Cardiac fibroblast (primary cell): ENCODE measurements at regions not wholly inside any gene's neighbourhood (a gene's known extent, or its start where the extent isn't known, plus 50 kb on each side); places are given as distances from the start of the nearest gene placed in this dataset.
A peak's percentile ranks its signal among the peaks of the same experiment; 100 is the strongest.

Experiments used
- DNase-seq, 2 donors: peaks; one replicate each; pipeline versions ENCODE4 v3.0.0 to v3.0.0-alpha.2; 2010; ENCODE audit warnings: low read depth in 2 of 2
- H3K4me3 ChIP-seq, 2 donors: replicated peaks in 1 of 2; 1 replicate in 1 of 2; 2 replicates in 1 of 2; pipeline ENCODE4 v1.5.1; 2011; ENCODE audit warnings: low read depth in 2 of 2, low read length in 2 of 2, mild to moderate bottlenecking in 2 of 2, moderate library complexity in 1 of 2
- TF ChIP-seq, protein P1 (sequence below): IDR thresholded peaks from one replicate; pipeline ENCODE4 v1.5.1; 2011; ENCODE audit warnings: low read depth, mild to moderate bottlenecking, low read length, inconsistent platforms

DNA sequence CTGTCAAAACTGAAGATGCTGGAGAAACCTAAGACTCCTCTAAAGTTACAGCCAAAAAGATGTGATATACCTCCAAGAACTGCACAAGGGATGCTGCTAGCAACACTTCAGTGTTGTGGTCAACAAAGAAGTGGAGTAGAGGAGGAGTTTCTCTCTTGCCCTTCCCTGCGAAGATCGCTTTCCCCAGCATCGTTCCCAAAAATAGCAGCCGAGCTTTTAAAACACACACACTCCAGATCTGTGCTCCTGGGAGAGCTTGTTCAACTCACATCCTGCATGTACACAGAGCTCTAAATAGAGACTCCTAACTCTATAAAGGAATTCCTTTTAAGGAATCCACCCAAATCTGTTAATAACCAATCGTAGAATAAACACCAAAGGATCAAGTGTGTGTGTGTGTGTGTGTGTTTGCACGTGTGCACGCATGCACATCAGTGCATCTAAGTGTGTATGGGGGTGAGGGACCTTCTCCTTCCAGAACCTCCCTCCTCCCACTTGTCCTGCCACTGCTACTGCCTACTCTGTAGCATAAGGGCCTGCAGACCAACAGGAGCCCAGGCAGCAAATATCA is 58.5 kb downstream of the PSMG1 start:
- H3K4me3 ChIP-seq: no peak overlapping the region
- TF ChIP-seq, protein P1, sequence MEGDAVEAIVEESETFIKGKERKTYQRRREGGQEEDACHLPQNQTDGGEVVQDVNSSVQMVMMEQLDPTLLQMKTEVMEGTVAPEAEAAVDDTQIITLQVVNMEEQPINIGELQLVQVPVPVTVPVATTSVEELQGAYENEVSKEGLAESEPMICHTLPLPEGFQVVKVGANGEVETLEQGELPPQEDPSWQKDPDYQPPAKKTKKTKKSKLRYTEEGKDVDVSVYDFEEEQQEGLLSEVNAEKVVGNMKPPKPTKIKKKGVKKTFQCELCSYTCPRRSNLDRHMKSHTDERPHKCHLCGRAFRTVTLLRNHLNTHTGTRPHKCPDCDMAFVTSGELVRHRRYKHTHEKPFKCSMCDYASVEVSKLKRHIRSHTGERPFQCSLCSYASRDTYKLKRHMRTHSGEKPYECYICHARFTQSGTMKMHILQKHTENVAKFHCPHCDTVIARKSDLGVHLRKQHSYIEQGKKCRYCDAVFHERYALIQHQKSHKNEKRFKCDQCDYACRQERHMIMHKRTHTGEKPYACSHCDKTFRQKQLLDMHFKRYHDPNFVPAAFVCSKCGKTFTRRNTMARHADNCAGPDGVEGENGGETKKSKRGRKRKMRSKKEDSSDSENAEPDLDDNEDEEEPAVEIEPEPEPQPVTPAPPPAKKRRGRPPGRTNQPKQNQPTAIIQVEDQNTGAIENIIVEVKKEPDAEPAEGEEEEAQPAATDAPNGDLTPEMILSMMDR: no peak
- peak in 1 of 2 donors; percentile 12 for DNase-seq

GRCh38 chr21:39123375-39123774 is 59.9 kb downstream of the PSMG1 start:
- no peak for DNase-seq
- H3K4me3 ChIP-seq: no peak overlapping the region
- TF ChIP-seq, protein P1: no peak

DNA sequence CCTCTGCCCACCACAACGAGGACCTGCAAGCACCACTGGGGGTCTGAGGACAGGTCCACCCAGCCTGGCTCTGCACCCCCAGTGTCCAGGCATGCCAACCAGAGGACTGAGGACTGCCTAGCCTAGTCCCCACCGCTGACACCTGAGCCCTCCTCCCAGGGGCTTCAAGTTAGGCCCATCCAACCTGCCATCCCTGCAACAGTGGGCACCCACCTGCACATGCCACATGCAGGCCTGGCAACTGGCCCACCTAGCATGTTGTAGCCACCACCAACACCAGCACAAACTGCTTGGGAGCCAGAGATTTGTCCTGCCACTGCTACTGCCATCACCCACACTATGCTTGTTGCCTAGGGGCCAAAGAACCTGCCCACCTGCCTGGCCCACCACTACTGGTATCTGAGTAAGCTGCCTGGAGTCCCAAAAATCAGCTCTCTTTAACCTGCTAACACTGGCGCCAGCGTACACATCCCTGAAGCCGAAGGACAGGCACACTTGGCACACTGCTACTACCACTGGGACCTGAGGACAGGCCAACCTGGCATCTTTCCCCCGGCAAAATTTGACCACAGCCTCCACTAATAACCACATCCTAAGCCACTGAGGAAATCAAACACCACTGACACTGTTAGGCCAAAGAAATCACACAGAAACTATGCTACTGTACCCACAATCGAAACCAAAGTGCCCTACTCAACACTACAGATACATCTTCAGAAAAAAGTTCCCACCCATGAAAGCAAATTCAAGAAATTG is 61.5 kb downstream of the PSMG1 start:
- TF ChIP-seq, protein P1: no peak
- H3K4me3 ChIP-seq: no peak overlapping the region
- no peak for DNase-seq

DNA sequence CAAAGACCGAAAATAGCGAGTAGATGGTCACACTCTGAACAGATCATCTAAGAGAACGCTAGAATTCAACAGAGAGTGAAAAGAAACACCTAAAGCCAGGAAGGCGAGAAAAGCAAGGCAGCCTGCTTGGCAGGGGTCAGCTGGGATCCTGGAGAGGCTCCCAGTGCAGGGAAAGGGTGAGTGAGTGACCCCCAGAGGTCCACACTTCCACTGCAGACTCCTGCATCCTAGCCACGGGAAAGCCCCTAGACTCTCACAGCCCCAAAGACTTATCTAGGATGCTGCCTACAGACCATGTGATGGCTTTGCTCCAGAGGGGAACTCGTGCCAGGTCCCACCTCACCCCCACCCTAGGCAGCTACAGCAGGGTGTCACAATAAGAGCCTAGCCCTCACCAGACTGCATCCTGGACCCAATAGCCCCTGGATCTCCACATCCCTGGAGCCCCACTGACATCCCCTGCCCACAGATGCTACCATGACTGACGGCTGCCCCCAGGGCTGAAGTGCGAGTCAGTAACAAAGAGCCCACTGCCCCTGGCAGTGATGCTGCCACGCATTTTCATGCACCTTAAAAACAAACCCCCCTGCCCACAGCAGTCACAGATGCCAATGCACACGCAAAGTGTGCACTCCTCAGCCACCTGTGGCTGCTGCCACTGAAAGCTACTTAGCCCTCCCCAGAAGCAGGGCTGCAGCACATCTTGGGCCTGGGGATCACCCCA is 62.2 kb downstream of the PSMG1 start:
- no peak overlapping the region for H3K4me3 ChIP-seq
- peak in 1 of 2 donors; percentile 53 for DNase-seq
- TF ChIP-seq, protein P1: no peak

GRCh38 chr21:39119891-39120290 is 63.4 kb downstream of the PSMG1 start:
- TF ChIP-seq, protein P1: no peak
- no peak for DNase-seq
- H3K4me3 ChIP-seq: no peak overlapping the region

DNA sequence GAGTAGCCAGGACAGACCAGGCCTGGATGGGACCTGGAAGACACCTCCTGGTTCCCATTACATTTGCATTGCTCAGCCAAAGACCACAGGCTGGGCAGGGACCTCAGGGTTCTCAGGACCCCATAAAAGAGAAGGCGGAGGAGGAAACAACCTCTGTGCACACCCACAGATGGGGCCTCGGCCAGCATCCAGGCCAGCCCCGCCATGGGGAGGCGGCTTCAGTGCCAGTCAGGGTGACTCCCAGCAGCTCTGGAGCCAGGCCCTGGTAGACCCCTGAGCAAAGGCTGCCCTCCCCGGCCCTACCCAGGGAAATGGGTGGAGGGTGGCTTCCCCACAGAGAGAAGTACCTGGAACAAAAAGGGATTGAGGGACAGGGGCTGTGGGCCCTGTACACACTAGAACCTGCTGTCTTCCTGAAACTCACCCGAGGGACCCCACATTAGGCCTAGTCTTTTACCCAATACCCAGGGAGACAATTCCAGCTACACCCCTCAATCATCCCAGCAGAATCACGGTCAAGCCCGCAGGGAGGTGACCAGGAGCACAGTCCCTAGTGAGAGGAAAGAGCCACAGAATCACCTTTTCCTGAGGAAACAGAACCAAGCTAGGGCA is 64.5 kb downstream of the PSMG1 start:
- TF ChIP-seq, protein P1: no peak
- DNase-seq: no peak
- H3K4me3 ChIP-seq: no peak overlapping the region
